ENCODE measurements at regions not wholly inside any gene's neighbourhood (a gene's known extent, or its start where the extent isn't known, plus 50 kb on each side); places are given as distances from the start of the nearest gene placed in this dataset.

DNA sequence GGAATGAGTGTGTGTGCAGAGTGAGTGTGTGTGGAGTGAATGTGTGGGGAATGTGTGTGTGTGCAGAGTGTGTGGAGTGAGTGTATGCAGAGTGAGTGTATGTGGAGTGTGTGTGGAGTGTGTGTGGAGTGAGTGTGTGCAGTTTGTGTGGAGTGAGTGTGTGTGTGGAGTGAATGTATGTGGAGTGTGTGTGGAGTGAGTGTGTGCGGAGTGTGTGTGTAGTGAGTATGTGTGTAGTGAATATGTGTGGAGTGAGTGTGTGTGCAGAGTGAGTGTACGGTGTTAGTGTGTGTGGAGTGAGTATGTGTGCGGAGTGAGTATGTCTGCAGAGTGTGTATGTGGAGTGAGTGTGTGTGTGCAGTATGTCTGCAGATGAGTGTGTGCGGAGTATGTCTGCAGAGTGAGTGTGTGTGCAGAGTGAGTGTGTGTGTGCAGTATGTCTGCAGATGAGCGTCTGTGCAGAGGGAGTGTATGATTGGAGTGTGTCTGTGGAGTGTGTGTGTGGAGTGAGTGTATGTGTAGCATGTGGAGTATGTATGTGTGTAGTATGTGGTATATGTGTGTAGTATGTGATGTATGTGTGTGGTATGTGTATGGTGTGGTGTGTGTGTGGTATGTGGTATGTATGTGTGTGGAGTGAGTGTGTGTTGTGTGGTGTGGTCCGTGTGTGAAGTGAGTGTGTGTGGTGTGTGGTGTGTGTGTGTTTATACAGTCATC, 59.7 kb upstream of the CLDN14 start:
- H3K4me1 ChIP-seq: peaks cover 0 to 5% of the 10 kb centered on the region in 2 donors
- no peak overlapping the region for H3K27ac ChIP-seq
- TF ChIP-seq, protein P1, sequence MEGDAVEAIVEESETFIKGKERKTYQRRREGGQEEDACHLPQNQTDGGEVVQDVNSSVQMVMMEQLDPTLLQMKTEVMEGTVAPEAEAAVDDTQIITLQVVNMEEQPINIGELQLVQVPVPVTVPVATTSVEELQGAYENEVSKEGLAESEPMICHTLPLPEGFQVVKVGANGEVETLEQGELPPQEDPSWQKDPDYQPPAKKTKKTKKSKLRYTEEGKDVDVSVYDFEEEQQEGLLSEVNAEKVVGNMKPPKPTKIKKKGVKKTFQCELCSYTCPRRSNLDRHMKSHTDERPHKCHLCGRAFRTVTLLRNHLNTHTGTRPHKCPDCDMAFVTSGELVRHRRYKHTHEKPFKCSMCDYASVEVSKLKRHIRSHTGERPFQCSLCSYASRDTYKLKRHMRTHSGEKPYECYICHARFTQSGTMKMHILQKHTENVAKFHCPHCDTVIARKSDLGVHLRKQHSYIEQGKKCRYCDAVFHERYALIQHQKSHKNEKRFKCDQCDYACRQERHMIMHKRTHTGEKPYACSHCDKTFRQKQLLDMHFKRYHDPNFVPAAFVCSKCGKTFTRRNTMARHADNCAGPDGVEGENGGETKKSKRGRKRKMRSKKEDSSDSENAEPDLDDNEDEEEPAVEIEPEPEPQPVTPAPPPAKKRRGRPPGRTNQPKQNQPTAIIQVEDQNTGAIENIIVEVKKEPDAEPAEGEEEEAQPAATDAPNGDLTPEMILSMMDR (IDR thresholded peaks at IDR 0.05): no peak
- no peak overlapping the region for H3K4me3 ChIP-seq
- no peaks in the 10 kb centered on the region for H3K27me3 ChIP-seq
- no peak for DNase-seq (ENCODE audit: low spot score)
- H3K36me3 ChIP-seq: no peaks in the 10 kb centered on the region
- no peaks in the 10 kb centered on the region for H3K9me3 ChIP-seq

DNA sequence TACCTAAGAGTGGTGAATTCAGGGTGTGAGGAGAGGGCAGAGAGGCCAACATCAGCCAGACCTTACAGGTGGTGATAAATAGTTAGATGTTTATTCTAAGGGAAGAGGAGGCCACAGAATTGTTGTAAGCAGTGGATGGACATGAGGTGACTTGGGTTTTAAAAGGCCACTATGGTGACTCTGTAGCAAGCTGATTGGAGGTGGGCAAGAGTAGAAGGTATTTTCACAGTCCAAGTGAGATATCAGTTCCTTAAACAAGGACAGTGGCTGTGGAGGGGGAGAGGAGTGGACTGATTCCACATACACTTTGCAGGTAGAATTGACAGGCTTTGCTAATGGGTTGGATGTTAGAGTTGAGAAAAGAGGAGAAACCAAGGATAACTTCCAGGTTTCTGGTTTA, 60.8 kb upstream of the CLDN14 start:
- H3K4me3 ChIP-seq: no peak overlapping the region
- no peaks in the 10 kb centered on the region for H3K36me3 ChIP-seq
- no peaks in the 10 kb centered on the region for H3K9me3 ChIP-seq
- TF ChIP-seq, protein P1 (IDR thresholded peaks at IDR 0.05): no peak
- no peak for DNase-seq (ENCODE audit: low spot score)
- H3K27ac ChIP-seq: no peak overlapping the region
- H3K27me3 ChIP-seq: no peaks in the 10 kb centered on the region
- peaks cover 0 to 5% of the 10 kb centered on the region in 2 donors for H3K4me1 ChIP-seq

DNA sequence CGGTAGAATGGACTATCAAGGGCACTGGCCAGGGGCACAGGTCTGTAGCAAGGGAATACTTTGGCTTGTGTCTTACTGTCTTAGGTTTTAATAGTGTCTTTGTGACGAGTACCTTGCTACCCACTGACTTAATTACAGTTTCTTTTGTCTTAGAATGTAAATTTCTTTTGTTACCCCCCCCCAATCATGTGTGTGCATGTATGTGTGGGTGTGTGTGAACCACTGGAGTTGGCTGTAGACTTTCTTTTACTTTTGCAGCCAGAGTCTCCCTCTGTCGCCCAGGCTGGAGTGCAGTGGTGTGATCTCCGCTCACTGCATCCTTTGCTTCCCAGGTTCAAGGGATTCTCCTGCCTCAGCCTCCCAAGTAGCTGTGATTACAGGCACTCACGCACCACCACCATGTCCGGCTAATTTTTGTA, 61.8 kb upstream of the CLDN14 start:
- TF ChIP-seq, protein P1 (IDR thresholded peaks at IDR 0.05): no peak
- Histone ChIP-seq H3K9me3 (no peaks in the 10 kb centered on the region), H3K27me3 (no peaks in the 10 kb centered on the region), H3K27ac (no peak overlapping the region), H3K4me3 (no peak overlapping the region), H3K36me3 (no peaks in the 10 kb centered on the region), H3K4me1 (peaks cover 0 to 5% of the 10 kb centered on the region in 2 donors)
- DNase-seq (ENCODE audit: low spot score): no peak

DNA sequence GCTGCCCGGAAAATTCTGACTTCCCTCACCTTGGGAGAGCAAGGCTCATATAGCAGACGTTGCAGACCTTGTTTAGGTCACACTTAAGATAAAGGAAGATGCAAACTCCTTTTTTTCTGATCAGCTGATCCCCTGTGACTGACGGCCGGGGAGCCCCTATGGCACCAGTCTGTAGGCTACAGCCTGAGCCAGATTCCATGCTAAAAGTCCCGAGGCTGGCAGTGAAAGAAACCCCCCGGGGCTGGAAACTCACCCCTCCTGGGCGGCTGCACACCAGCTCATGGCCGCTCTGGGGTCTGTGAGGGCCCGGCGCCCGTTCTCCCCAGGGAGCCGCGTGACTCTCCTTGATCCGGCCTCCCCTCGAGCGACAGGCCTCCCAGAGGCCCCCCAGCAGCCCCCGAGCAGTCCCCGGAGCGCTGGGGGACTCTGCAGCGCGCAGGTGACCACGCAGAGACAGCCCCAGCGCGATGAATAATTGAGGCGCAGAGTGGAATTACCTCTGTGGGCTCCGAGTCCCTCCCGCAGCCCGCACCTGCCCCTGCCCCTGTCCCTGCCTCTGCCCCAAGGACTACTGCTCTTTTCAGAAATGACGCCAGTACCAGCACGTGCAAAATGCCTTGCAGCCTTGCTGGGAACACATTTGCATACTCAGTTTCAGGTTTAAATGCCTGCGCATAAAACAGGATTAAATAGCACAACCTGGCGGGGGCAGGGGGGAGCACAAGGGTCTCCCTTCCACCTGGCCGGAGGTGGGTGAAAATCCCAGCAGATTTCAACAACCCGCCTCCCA, 62.6 kb upstream of the CLDN14 start:
- Histone ChIP-seq H3K27ac (no peak overlapping the region), H3K9me3 (no peaks in the 10 kb centered on the region), H3K4me3 (no peak overlapping the region), H3K27me3 (no peaks in the 10 kb centered on the region), H3K4me1 (peaks cover 0 to 5% of the 10 kb centered on the region in 2 donors), H3K36me3 (no peaks in the 10 kb centered on the region)
- DNase-seq (ENCODE audit: low spot score): no peak
- TF ChIP-seq, protein P1 (IDR thresholded peaks at IDR 0.05): no peak

DNA sequence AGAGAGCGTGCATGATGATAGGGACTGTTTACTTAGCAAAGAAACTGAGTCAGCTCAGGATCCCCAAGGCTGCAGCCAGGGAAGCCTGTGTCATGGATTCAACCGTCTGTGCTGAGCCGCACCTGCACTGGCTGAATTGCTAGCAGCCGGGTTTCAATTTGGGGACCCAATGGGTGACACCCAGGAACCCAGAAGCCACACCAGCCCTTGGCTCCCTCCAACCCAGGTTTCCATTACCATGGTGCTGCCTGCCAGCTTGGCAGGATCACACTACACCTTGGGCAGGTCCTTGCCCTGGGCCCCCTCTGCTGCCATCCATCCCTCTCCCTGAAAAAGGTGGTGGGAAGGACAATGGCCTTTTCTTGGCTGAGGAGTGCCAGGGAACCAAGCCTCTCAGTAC, 64.0 kb upstream of the CLDN14 start:
- no peaks in the 10 kb centered on the region for H3K27me3 ChIP-seq
- no peaks in the 10 kb centered on the region for H3K9me3 ChIP-seq
- DNase-seq (ENCODE audit: low spot score): no peak
- H3K36me3 ChIP-seq: no peaks in the 10 kb centered on the region
- no peak overlapping the region for H3K4me3 ChIP-seq
- peaks cover 0 to 5% of the 10 kb centered on the region in 2 donors for H3K4me1 ChIP-seq
- TF ChIP-seq, protein P1 (IDR thresholded peaks at IDR 0.05): no peak
- H3K27ac ChIP-seq: no peak overlapping the region
